ACHN (cell line): ENCODE measurements at regions not wholly inside any gene's neighbourhood (a gene's known extent, or its start where the extent isn't known, plus 50 kb on each side); places are given as distances from the start of the nearest gene placed in this dataset.

Source experiments
- DNase-seq: peaks from one replicate; pipeline ENCODE4 v3.0.0-alpha.2; 2015
- in situ Hi-C: cut with HindIII; loops from 2 replicates; pipeline ENCODE4 v1.10.0; 2017; ENCODE audit warnings: low sequenced_read_pairs, low pct_ligation_motif_present, low pct_unique_long_range_greater_than_20kb

DNA sequence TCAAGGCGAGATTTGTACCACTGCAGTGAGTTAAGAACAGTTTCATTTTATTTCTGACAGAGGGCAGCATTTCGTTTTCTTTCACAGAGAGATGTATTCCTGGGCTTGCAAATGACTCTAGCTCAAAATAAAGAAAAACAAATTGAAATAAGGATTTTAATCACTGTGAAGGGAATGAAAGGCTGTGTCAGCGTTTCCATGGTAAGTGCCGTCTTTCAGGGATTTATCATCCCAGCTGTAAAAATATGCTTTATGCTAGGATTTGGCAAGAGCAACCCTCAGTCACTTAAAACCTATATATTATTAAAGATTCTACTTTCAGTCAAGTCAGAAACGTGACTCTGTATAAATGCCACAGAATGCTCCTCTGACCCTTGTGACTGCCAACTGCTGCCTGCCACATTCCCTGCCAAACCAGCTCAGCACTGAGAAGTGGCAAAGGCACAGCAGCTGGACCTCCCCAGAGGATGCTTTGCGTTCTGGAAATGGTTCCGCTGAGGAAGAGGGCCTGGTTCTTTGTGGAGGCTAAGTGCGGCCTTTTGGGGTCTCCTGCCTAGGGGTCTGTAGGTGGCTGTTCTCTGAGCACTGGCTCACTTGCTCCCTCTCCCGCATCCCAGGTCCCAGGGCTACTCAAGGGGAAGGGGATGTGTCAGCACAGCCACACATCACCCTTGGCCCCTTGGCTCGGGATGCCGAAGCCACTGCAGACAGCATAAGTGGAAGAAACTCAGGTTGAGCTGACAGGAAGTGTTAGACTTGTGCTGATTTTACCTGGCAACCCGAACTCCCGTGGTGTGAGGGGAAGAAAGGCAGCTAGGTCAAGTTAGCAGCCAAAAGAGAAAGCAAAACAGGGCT, 56.6 kb upstream of the POMGNT2 start:
- in situ Hi-C loops = no loop called here
- peak; percentile 28 for DNase-seq

- in situ Hi-C loops = no loop called here
- no peak for DNase-seq
Observed at GRCh38 chr3:43161684-43162229, 55.9 kb upstream of the POMGNT2 start.

DNA sequence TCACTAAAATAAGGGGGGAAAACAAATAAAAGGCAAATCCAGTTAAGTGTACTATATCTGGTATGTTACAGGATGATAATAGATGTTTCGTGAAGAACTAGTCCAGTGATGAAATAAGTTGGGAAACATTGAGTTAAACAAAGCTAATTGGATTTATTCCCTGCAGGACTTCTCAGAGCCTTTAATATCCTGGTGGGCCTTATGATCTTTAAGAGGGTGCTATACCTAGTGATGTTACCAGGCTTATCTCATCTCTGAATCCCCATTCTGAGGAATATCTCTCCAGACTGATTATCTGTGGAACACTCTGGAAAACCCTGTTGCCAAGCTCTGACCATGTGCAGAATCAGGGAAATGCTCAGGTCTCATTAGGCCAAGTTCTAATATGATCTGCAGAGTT, 54.8 kb upstream of the POMGNT2 start:
- in situ Hi-C loops = no loop called here
- DNase-seq = no peak

DNA sequence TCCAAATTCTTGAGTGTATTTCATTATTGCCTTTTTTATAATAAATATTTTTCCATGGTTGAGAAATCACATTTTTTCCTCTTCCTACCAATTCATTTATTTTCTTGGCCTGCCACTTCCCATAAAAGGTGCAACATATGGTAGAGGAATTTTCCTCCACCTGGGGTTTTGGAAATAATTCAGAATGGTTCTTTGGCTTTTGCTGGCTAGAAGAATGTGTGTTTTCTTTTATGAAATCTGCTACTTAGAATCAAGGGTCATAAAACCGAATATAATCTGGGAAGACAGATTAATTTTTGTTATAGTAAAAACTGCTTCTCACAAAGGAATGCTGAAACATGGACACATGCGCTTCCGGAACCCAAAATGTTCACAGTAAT, 54.0 kb upstream of the POMGNT2 start:
- in situ Hi-C loops = no loop called here
- no peak for DNase-seq

DNA sequence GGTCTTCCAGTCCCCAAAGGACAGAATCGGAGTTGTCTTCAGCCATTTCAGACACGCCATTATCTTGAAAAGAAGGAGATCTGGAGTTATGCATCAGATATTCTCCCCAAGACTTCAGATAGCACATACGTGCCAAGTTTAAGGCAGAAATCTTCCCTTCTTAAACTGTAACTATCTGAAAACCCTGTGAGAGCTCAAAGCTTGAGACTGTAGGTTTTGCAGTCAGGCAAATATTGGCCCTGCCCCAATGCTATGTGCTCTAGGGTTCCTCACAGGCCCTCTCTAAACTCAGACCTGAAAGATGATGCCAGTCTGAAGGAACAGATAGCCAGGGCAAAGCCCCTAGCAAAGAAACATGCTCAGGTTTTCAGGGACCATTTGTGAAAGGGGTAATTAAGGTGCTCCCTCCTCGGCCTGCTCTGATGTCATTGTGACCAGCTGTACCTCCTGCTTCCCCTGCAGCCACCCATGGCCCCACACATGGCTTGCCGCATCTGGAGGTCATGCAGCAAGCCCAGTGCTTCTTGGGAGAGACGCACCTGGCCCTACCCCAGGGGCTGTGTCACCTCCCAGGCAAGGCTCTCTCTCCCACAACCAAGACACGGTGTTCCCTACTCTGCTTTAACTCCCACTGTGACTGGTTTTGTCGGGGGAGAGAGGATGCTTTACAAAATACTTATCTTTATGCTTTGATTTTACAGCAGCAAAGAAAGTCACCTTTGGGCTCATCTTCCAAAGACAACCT, 53.4 kb upstream of the POMGNT2 start:
- in situ Hi-C loops = no loop called here
- DNase-seq = no peak

- DNase-seq = no peak
- in situ Hi-C loops = no loop called here
Observed at GRCh38 chr3:43156812-43157455, 51.1 kb upstream of the POMGNT2 start.

DNA sequence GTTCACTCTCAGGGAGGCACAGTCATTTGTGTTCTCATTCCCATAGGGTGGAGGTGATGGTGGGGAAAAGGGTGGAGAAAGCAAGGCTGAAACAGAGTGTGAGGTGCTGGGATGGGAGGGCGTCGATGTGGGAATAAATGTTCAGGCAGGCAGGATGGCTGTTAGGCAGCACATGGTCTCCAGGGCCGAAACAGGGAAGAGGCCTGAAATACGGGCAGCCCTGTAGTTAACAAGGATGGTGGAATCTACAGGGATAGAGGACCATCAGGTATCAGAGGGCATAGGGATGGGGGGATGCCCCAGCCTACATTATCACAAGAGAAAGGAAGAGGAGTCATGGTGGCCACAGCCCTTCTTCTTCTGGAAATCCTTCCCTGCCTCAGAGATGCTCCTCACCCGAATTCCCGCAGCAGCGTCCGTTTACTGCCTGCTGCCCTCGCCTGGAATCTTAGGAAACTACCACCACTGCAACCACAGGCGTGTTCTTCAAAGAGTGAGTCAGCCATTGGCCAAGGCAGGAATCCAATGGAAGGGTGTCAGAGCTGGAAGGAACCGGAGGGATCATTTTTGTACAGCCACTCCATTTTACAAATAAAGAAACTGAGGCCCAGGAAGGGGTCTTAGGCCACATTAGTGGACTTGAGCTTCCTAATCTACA, 49.7 kb upstream of the POMGNT2 start:
- DNase-seq = peak; percentile 75
- in situ Hi-C loops = no loop called here
